K562 (cell line): ENCODE measurements at regions not wholly inside any gene's neighbourhood (a gene's known extent, or its start where the extent isn't known, plus 50 kb on each side); places are given as distances from the start of the nearest gene placed in this dataset.
A peak's percentile ranks its signal among the peaks of the same experiment; 100 is the strongest.

Experiments
- CEBPB ChIP-seq: fragments of 450-650 bp; IDR thresholded peaks from 2 replicates; pipeline ENCODE4 v1.6.1; 2016; ENCODE audit warnings: missing genetic modification characterization, missing compliant biosample characterization
- CEBPG ChIP-seq, 3 experiments: fragments of 200-800 bp in 1 of 3; sonication (Bioruptor generic) in 1 of 3; sonication (generic) in 1 of 3; formaldehyde crosslinking in 1 of 3; IDR thresholded peaks in 2 of 3; conservative IDR thresholded peaks in 1 of 3; 2 replicates each; pipeline versions ENCODE4 v1.6.1 to v1.8.0; 2016 to 2022; ENCODE audit warnings: missing compliant biosample characterization in 2 of 3, missing genetic modification characterization in 2 of 3, mild to moderate bottlenecking in 1 of 3, missing genetic modification reagents in 1 of 3
- PHTF2 ChIP-seq: fragments of 250-450 bp; sonication (Bioruptor Pico); IDR thresholded peaks from 2 replicates; pipeline ENCODE4 v1.5.0; 2021; ENCODE audit warnings: mild to moderate bottlenecking
- RFX1 ChIP-seq: fragments of 450-650 bp; IDR thresholded peaks from 2 replicates; pipeline ENCODE4 v1.6.1; 2016; ENCODE audit warnings: mild to moderate bottlenecking, moderate library complexity
- ZBTB1 ChIP-seq: sonication (generic); formaldehyde crosslinking; IDR thresholded peaks from 2 replicates; pipeline ENCODE4 v1.8.1; 2023; ENCODE audit warnings: missing genetic modification reagents, low read depth, mild to moderate bottlenecking, borderline replicate concordance
- ZNF232 ChIP-seq: sonication (generic); formaldehyde crosslinking; IDR thresholded peaks from 2 replicates; pipeline ENCODE4 v1.8.0; 2022; ENCODE audit warnings: mild to moderate bottlenecking, missing genetic modification reagents
- TF ChIP-seq, protein P1 (sequence below): fragments of 450-650 bp; IDR thresholded peaks from 2 replicates; pipeline ENCODE4 v1.6.1; 2016
- TF ChIP-seq, protein P2 (sequence below): sonication (generic); formaldehyde crosslinking; IDR thresholded peaks from 2 replicates; pipeline ENCODE4 v1.4.0; 2020; ENCODE audit warnings: mild to moderate bottlenecking, missing genetic modification reagents

DNA sequence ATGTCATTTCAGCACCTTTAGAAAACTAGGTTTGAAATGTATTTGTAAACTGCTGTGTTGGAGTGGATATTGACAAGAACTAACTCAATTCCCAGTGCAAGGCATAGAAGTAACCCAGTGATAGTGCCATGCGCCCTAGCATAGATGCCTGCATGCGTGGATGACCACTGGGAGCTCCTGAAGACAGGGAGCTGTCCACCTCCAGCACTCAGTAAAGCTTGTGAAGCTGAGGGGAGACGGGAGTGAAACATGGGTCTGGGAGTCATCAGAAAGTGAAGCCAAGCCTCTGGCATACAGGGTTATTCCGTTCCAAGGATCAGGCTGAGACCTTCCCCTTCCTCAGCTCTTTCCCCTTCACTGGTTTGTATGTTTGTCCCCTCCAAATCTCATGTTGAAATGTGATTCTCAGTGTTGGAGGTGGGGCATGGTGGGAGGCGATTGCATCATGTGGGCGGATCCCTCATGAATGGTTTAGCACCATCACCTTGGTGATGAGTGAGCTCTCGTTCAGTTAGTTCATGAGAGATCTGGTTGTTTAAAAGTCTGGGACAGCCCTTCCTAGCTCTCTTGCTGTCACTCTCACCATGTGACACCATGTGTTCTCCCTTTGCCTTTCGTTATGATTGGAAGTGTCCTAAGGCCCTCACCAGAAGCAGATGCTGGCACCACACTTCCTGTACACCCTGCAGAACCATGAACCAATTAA, 146.5 kb upstream of the FERMT1 start (continued):
- TF ChIP-seq, protein P1, sequence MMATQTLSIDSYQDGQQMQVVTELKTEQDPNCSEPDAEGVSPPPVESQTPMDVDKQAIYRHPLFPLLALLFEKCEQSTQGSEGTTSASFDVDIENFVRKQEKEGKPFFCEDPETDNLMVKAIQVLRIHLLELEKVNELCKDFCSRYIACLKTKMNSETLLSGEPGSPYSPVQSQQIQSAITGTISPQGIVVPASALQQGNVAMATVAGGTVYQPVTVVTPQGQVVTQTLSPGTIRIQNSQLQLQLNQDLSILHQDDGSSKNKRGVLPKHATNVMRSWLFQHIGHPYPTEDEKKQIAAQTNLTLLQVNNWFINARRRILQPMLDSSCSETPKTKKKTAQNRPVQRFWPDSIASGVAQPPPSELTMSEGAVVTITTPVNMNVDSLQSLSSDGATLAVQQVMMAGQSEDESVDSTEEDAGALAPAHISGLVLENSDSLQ = peak; percentile 38
- no peak for TF ChIP-seq PHTF2 (CRISPR knock-in tag)
- TF ChIP-seq, protein P2, sequence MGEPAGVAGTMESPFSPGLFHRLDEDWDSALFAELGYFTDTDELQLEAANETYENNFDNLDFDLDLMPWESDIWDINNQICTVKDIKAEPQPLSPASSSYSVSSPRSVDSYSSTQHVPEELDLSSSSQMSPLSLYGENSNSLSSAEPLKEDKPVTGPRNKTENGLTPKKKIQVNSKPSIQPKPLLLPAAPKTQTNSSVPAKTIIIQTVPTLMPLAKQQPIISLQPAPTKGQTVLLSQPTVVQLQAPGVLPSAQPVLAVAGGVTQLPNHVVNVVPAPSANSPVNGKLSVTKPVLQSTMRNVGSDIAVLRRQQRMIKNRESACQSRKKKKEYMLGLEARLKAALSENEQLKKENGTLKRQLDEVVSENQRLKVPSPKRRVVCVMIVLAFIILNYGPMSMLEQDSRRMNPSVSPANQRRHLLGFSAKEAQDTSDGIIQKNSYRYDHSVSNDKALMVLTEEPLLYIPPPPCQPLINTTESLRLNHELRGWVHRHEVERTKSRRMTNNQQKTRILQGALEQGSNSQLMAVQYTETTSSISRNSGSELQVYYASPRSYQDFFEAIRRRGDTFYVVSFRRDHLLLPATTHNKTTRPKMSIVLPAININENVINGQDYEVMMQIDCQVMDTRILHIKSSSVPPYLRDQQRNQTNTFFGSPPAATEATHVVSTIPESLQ = no peak
- no peak for TF ChIP-seq ZNF232 (CRISPR knock-in tag)
- TF ChIP-seq CEBPB (tag) = peak; percentile 77
- no peak for TF ChIP-seq CEBPG (CRISPR knock-in tag; IDR thresholded peaks at IDR 0.05)
- peak; percentile 70 to 83 for TF ChIP-seq CEBPG (tag; conservative IDR thresholded peaks at IDR 0.05 in 1 of 2, IDR thresholded peaks at IDR 0.05 in 1 of 2)
- peak; percentile 21; the same call in 1 of the 2 replicates for TF ChIP-seq RFX1
- TF ChIP-seq ZBTB1 (CRISPR knock-in tag) = no peak
